HG03060 (cell line): ENCODE measurements at regions not wholly inside any gene's neighbourhood (a gene's known extent, or its start where the extent isn't known, plus 50 kb on each side); places are given as distances from the start of the nearest gene placed in this dataset.

ENCODE experiments used
- ATAC-seq: cut with Tn5 transposase; IDR thresholded peaks from one replicate; pipeline ENCODE4 v1.9.1; 2021; ENCODE audit warnings: low read depth, moderate number of reproducible peaks; ENCODE audit not compliant: unreplicated experiment

DNA sequence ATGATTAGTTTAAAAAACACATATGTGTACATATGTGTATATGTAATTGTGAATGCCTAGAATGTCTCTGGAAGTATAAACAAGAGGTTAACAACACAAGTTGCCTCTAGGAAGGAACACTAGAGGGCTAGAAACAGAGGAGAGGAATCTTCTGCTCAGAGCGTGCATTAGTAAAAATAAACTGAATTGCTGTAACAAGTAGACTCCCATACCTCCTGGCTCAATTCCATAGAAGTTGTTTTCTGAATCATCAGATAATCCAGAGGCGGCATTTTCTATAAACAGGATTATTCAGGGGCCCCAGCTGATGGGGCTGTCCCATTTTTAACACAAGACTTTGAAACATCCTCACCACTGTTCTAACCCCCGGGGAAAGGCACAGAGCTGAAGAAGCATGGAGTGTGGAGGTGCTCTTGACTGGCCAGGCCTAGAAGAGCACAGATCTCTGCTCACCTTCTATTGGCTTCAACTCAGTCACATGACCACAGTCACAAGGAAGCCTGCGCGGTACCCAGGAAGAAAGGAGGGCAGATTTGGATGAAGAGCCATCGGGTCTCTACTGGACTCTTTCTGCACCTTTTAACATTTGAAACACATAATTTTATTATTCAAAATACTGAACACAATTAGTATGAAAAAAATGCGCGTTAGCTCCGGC lies 145.7 kb downstream of the TLE3 start:
- ATAC-seq = no peak

GRCh38 chr15:69953051-69953450 lies 144.7 kb downstream of the TLE3 start:
- ATAC-seq = no peak

GRCh38 chr15:69953816-69954215 lies 143.9 kb downstream of the TLE3 start:
- ATAC-seq = no peak

- no peak for ATAC-seq
Observed at GRCh38 chr15:69954666-69955065, 143.1 kb downstream of the TLE3 start.

- no peak for ATAC-seq
Observed at GRCh38 chr15:69955240-69955894, 142.3 kb downstream of the TLE3 start.

GRCh38 chr15:69956417-69956816 lies 141.3 kb downstream of the TLE3 start:
- ATAC-seq = no peak

DNA sequence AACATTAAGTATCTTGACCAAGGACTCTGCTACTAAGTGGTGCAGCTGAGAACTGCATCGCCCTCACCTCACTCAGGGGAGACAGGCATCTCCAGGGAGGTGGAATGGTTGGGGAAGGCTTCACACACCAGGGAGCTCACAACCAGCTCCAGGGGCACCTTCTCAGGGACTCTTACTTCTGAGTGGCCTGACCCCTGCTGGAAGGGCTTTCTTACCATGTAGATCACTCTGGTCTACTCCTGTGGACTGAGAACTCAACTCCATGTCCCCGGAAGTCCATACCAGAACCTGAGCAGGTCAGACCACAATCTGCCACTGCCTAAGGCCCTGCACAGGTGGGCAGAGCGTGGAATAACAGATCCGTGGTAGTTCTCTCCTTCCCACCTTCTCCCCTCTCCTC lies 140.5 kb downstream of the TLE3 start:
- no peak for ATAC-seq

DNA sequence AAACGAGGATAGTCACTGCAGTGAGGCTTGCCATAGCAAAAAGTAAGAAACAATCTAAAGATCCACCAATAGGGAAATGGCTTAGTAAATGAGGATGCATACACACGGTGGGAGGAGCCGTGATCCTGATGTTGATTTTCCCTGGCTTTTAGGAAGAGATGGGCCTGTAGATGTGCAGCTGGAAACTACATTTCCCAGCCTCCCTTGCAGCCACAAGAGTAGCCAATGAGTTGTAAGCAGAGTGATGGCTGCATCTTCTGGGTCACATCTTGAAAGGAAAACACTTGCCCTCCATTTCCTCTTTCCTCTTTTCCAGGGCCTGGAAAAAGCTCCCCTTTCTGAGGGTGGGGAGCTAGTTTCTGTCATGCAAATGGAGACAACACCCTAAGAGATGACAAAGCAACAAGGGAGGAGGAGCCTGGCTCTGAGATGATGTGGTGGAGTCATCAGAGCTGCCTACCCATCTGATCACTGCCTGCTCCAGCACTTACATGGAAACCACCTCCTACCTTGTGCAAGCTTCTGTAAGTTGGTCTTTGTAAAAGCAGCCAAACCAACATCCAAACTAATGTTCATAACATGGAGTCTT lies 139.1 kb downstream of the TLE3 start:
- no peak for ATAC-seq

DNA sequence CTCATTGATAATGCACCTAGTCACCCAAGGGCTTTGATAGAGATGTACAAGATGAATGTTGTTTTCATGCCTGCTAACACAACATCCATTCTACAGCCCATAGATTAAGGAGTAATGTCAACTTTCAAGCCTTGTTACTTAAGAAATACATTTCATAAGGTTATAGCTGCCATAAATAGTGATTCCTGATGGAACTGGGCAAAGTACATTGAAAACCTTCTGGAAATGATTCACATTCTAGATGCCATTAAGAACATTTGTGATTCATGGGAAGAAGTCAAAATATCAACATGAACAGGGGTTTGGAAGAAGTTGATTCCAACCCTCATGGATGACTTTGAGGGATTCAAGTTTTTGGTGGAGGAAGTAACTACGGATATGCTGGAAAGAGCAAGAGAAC lies 135.2 kb downstream of the TLE3 start:
- no peak for ATAC-seq

- ATAC-seq = no peak
Observed at GRCh38 chr15:69963385-69963784, 134.3 kb downstream of the TLE3 start.

DNA sequence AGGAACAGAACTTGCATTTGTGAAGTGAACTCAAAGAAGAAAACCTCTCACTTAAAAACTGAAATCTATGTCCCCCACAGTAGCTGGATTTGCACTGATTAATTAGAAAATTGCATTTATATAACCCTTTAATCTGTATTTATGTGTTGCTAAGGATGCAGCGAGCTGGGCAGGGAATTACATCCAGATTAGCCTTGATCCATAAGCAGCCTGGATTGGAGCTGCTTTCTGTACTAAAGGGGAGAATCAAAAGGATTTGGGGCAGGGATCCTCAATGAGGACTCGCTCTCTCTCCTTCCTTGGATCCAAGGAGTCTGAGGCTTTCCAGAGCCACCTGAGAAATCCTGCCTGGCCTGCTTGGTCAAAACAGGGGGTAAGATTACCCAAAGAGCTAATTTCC lies 125.9 kb downstream of the TLE3 start:
- ATAC-seq = no peak

DNA sequence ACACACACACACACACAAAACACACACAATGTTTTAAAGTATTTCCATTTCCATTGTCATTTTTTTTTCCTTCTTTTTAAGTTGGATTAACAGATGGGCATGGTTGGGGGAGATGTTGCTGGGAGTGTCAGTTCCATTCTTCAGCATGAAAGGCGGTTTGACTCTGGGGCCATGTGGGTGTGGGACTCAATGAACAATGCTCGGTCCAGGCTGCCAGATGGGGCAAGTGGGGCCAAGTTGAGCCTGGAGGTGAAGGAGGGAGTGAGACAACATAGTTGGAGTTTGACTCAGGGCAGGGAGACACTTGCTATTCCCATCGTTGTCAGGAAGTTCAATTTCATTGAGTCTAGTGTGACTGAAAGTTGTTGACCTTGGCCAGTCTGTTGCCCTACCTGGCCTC lies 125.3 kb downstream of the TLE3 start:
- ATAC-seq = no peak

- ATAC-seq = no peak
Observed at GRCh38 chr15:69973102-69973714, 124.5 kb downstream of the TLE3 start.

GRCh38 chr15:69973880-69974279 lies 123.8 kb downstream of the TLE3 start:
- no peak for ATAC-seq

GRCh38 chr15:69974321-69974720 lies 123.4 kb downstream of the TLE3 start:
- no peak for ATAC-seq

- no peak for ATAC-seq
Observed at GRCh38 chr15:69976366-69976994, 121.2 kb downstream of the TLE3 start.

GRCh38 chr15:69978603-69979002 lies 119.1 kb downstream of the TLE3 start:
- ATAC-seq = no peak

- ATAC-seq = no peak
Observed at GRCh38 chr15:69979262-69979661, 118.5 kb downstream of the TLE3 start.

GRCh38 chr15:69979783-69980182 lies 117.9 kb downstream of the TLE3 start:
- peak; percentile 75 for ATAC-seq

DNA sequence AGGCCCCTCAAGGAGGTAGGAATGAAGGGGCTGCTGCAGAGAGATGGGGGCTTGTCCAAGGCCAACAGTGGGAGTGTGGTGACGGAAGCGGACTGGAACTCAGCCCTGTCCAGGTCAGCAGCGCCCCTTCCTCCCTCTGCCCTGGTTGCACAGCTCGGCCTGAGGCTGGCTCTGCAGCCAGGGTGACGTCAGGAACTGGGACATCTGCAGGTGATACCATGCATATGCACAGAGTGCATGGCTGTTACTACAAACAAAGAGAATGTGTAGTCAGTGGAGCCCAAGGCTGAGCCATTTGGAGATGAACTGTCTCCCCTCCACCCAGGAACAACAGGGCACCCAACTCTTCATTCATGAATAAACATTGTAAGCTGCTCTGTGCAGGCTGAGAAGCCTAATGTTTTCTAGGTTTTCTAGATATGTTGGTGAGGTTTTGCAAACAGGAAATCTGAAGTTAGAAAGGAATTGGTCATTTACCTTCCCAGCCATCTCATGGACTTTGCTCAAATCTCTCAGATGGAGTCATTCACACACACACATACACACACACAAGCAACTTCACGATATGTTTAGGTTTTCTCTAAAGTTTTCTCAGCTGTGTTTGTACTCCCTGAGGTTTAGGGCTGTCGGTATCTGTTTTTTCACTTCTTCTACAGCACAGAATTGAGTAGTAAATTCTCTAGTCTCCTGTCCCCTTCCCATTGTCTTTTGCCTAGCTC lies 117.2 kb downstream of the TLE3 start:
- ATAC-seq = no peak

GRCh38 chr15:69982037-69982436 lies 115.7 kb downstream of the TLE3 start:
- ATAC-seq = no peak
